ENCODE measurements at regions not wholly inside any gene's neighbourhood (a gene's known extent, or its start where the extent isn't known, plus 50 kb on each side); places are given as distances from the start of the nearest gene placed in this dataset.
"Not testable (repeated sequence)": the region's sequence is repeated elsewhere in the genome, so short reads cannot be mapped to it uniquely, and the experiment has no call there.

DNA sequence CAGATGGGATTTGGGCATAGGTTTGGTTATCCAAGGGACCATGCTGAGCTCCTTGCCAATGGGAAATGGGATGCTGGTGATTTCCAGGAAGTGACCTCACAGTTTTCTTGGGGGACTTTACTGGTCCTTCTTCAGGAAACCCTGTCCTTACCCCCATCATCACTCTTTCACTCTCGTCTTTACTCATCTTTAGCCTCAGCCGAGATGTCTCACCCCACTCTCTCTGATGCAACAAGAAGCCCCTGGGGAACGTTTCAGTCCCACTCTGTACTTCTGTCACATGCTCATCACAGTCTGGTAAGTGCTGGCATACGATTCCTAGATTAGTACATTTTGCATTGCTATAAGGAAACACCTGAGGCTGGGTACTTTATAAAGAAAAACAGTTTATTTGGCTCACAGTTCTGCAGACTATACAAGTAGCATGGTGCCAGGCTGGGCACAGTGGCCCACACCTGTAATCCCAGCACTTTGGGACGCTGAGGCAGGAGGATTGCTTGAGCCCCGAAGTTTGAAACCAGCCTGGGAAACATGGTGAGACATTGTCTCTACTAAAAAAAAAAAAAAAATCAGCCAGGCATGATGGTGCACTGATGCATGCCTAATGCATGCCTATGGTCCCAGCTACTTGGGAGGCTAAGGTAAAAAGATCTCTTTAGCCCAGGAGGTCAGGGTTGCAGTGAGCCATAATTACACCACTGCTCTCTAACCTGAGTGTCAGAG is 63.5 kb upstream of the VKORC1L1 start:
- no peak for DNase-seq

DNA sequence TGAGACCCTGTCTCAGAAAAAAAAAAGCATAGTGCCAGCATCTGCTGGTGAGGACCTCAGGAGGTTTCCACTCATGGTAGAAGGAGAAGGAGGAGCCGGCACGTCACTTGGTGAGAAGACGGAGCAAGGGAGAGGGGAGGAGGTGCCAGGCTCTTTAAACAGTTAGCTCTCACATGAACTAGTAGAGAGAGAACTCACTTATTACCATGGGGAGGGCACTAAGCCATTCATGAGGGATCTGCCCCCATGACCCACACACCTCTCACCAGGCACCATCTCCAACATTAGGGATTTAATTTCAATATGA is 62.9 kb upstream of the VKORC1L1 start:
- DNase-seq, result no peak

DNA sequence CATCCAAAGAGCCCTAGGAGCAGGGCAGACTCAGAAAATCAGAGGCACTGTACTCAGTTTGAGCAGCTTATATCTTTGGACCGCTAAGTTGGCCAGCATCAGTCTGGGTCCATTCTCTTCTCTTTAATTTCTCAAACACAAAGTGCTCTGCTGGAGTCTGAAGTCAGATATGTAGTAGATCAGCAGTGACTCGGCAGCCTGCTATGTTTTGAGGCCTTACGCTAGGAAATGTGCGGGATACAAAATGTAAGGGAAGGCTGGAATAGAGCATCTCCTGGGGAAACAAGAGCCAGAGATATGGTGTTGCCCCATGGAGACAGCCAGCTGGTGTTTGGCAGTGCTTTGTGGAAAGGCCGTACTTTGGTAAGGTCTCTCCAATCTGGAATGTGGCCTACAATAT is 60.6 kb upstream of the VKORC1L1 start:
- DNase-seq, result no peak

DNA sequence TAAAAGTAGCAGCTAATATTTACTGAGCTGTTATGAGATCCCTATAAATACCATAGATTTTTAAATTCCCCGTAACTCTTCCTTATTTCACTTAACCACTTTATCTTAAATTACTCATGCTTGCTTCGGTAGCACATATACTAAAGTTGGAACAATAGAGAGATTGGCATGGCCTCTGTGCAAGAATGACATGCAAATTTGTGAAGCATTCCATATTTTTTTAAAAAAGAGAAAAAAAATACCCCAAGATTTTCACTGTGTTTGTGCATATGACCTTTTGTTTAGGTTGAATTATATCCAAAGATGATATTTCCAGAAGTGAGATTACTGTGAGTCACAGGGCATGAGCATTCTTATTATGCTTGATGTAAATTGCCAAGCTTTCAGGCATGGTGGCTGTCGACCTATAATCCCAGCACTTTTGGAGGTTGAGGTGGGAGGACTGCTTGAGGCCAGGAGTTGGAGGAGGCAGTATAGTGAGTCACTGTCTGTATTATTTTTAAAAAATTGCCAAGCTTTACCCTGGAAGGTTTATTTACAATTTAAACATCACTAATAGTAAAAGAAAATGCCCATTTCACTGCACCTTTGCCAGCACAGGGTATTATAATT is 58.2 kb upstream of the VKORC1L1 start:
- not testable (repeated sequence) for DNase-seq

DNA sequence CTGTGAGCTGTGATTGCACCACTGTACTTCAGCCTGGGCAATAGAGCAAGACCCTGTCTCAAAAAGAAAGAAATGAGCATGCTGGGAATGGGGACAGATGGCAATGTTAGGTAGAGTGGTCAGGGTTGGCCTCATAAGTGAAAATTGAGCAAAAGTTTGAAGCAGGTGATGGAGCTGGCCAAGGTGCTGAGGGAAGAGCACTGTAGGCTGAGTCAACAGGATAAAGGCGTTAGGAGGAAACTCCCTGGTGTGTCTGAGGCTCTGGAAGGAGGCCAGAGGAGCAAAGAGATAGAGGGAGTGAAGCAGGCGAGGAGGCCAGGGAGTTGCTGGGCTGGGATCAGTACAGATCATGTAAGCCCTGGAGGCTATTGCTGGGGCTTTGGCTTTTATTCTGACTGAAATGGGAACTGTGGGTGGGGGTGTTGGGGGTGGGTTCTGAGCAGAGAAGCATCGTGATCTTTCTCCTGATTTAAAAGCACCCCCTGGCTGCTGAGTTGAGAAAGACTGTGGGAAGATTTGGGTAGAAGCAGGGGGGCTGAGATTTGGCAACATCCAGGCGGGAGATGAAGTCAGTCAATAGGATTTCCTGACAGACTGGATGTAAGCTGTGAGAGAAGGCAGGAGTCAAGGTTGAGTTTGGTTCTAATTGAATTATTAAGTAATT is 52.5 kb upstream of the VKORC1L1 start:
- no peak for DNase-seq
